22Rv1 (cell line): ENCODE measurements at regions not wholly inside any gene's neighbourhood (a gene's known extent, or its start where the extent isn't known, plus 50 kb on each side); places are given as distances from the start of the nearest gene placed in this dataset.
A peak's percentile ranks its signal among the peaks of the same experiment; 100 is the strongest.
"Not testable (repeated sequence)": the region's sequence is repeated elsewhere in the genome, so short reads cannot be mapped to it uniquely, and the experiment has no call there.

Experiments used
- H3K27ac ChIP-seq: fragments of 450-650 bp; 2 replicates; pipeline ENCODE4 v1.5.1; 2017
- ZFX ChIP-seq: fragments of 450-650 bp; IDR thresholded peaks from 2 replicates; pipeline ENCODE4 v1.6.1; 2017; ENCODE audit warnings: antibody characterized with exemption, borderline replicate concordance
- TF ChIP-seq, protein P1 (sequence below): fragments of 450-650 bp; IDR thresholded peaks from 2 replicates; pipeline ENCODE4 v1.5.1; 2017; ENCODE audit warnings: mild to moderate bottlenecking

DNA sequence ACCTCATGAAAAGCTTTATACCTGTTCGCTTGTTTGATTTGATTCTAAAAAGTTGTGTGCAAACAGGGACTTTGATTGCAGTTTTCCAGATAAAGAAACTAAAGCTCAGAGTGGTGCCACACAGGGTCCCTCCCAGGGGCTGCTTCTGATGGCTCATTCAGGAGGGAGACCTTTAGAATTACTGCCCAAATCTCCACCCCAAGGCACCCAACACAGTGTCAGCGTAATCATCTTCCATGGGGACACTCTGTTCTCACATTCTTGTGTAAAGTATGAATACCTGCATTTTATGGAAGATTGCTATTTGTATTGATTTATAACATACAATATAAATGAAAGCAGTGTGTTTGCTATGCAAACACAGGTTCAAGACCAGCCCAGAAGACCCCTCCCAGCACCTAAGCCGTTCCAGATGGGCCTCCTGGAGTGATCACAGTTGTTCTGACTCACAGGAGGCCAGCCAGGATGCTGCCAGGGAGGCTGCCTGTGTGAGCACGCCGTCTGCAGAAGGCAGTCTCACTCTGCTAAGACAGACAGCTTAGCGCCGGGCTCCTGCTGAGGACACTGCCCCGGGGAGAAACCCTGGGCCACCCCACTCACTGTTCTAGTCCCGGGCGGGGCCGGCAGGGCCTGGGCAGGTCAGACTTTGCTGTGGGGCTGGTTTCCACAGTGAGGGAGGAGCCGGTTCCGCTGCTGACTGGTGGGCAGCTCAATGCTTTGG, 185.6 kb downstream of the FAM43A start:
- peak overlapping the region; percentile 78 for H3K27ac ChIP-seq
- no peak for TF ChIP-seq ZFX
- TF ChIP-seq, protein P1, sequence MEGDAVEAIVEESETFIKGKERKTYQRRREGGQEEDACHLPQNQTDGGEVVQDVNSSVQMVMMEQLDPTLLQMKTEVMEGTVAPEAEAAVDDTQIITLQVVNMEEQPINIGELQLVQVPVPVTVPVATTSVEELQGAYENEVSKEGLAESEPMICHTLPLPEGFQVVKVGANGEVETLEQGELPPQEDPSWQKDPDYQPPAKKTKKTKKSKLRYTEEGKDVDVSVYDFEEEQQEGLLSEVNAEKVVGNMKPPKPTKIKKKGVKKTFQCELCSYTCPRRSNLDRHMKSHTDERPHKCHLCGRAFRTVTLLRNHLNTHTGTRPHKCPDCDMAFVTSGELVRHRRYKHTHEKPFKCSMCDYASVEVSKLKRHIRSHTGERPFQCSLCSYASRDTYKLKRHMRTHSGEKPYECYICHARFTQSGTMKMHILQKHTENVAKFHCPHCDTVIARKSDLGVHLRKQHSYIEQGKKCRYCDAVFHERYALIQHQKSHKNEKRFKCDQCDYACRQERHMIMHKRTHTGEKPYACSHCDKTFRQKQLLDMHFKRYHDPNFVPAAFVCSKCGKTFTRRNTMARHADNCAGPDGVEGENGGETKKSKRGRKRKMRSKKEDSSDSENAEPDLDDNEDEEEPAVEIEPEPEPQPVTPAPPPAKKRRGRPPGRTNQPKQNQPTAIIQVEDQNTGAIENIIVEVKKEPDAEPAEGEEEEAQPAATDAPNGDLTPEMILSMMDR: no peak

DNA sequence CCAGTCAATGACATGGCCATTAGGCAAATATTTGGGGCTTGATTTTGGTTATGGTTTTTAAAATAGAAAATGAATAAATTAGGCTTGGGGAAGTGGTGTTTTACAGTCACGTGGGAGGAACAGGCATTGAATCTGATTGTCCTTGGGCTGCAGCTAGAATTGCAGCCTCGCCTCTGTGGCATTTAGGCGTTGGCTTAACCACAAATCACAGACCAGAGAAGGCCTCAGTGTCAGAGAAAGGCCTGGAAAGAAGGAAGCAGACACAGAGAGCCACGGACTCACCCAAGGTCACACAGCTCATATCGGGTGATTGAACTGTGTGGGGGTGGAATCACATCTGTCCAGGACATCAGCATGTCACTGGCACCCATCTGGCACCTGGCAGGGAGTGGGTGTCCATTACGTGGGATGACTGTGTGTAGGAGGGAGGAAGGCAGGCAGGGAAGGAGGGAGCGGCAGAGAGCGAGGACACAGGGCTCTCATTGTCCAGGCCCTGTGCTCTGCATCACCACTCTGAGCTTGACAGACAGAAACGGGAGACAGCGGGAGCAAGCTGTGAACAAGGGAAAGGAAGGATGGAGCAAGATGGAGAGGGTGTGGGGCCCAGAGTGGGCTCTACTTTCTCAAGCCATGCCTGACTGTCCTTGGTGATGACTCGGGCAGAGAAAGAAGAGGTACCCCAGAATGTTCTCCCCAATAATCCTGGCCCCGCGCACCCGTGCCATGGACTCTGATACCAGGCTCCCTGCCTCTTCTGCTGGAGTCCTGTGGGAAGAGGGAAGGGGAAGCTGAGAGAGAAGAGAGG, 186.4 kb downstream of the FAM43A start:
- TF ChIP-seq ZFX: no peak
- TF ChIP-seq, protein P1: no peak
- peak overlapping the region; percentile 78 for H3K27ac ChIP-seq

DNA sequence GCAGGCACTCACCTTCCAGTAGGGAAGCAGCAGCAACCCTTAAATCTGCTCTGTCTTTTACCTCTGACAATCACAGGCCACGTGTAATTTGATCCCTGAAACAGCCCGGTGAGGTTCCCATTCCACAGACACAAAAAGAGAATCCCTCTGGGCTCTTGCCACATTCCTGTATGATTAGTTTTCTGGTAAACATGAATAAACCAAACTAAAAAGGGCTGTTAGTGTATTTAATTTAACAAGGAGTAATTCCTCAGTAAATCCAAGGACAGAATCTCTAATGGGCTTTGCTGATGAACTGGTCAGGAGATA, 186.9 kb downstream of the FAM43A start:
- TF ChIP-seq, protein P1: no peak
- TF ChIP-seq ZFX: no peak
- H3K27ac ChIP-seq: peak overlapping the region; percentile 78

DNA sequence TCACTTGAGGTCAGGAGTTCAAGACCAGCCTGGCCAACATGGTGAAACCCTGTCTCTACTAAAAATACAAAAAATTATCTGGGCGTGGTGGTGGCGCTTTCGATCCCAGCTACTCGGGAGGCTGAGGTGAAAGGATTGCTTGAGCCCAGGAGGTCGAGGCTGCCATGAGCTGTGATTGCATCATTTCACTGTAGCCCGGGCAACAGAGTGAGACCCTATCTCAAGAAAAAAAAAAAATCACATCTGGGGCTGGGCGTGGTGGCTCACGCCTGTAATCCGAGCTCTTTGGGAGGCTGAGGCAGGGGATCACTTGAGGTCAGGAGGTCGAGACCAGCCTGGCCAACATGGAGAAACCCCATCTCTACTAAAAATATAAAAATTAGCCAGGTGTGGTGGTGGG, 187.8 kb downstream of the FAM43A start:
- H3K27ac ChIP-seq: not testable (repeated sequence)

DNA sequence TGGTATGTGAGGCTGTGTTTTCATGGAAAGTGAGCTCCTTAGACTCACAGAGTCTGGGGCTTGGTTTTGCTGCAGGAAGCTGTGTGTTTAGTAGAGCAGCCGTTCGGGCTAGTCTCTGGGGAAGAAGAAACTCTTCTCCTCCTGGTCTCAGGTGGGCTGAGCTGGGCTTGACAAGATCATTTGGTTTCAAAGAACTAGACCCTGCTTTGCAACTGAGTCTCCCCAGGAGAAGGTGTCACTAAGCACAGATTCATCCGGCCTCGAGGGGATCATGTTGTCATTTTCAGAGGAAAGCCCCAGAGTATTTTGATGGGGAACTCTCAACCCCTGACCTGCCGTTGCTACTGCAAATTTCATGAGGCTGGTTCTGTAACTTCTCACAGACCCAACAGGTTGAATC, 188.5 kb downstream of the FAM43A start:
- H3K27ac ChIP-seq: no peak overlapping the region
- TF ChIP-seq, protein P1: no peak
- no peak for TF ChIP-seq ZFX

DNA sequence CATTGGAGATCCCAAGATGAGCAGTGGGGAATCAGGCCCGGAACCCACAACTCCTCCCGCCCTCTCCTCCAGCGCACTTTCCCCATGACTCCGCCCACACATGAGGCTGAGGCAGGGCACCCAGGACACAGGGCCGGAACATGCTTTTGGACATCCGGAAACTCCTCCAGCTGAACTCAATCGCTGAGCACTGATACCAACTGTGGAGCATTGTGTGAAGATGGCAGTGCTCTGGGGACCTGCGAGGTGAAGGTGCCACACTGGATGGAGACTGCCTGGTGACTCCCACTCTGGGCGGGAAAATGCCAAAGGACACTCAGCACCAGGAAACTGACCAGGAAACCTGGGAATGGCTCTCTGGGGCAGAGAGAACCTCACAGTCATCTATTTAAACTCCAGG, 189.1 kb downstream of the FAM43A start:
- TF ChIP-seq, protein P1: no peak

DNA sequence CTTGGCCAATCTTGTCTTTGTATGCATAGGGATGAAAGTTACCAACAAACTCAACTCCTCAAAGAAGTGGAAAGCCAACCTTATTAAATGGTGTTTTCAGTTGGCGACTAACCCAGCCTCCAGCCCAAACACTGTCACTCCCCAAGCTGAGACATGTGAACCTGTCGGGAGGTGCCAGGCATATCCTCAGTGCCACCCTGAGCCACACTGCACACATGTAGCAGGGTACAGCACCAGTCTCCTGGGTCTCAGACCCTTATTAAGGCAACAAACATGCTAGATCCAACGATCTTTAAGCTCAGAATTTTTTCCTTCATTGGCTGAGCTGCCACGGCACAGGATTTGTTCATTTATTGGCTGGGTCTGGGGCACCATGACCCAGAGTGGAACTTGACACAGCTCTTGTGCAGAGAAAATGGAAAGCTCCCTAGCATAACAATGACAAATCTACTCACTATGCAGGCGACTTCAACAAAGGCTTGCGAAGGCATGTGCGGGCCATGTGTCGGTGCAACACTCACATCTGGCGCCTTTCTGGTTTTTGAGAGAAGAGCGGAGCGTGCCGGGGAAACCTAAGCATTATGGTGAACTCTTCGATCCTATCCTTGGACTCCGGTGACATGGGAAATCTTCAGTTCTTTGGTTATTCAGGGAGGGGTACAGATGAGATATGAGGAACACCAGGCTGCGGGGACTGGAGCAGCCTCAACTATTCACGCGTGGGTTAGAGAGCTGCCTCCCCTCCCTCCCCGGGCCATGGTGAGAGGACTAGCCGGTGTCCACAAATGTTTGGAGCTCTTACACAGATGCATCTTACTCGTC, 190.1 kb downstream of the FAM43A start:
- no peak for TF ChIP-seq ZFX
- TF ChIP-seq, protein P1: no peak
- no peak overlapping the region for H3K27ac ChIP-seq

More for the DNA sequence above, 189.1 kb downstream of the FAM43A start:
- no peak overlapping the region for H3K27ac ChIP-seq
